Stimulated activated naive B cell treated with anti-CD40 and anti-IgM and Interleukin-4, amounts not matched to agents 10 μg/mL and 1 μg/mL and 100 μg/mL, for 72 hours (primary cell): ENCODE measurements at regions not wholly inside any gene's neighbourhood (a gene's known extent, or its start where the extent isn't known, plus 50 kb on each side); places are given as distances from the start of the nearest gene placed in this dataset.
"Not testable (repeated sequence)": the region's sequence is repeated elsewhere in the genome, so short reads cannot be mapped to it uniquely, and the experiment has no call there.

Source experiments
- ATAC-seq, 2 donors: fragments of 150-1000 bp; cut with Tn5 transposase; replicated peaks; 2 replicates each; pipeline ENCODE4 v1.10.0; 2021; ENCODE audit warnings: moderate library complexity in 1 of 2
- DNase-seq: peaks from one replicate; pipeline ENCODE4 v3.0.0; 2021
- H3K27ac Mint-ChIP-seq: one replicate; pipeline ENCODE4 v1.8.0; 2022; ENCODE audit warnings: mild to moderate bottlenecking, mixed read lengths
- H3K27me3 Mint-ChIP-seq, 2 donors: one replicate each; pipeline ENCODE4 v1.8.0; 2022; ENCODE audit warnings: mixed read lengths in 2 of 2
- H3K36me3 Mint-ChIP-seq, 2 donors: one replicate each; pipeline ENCODE4 v1.8.0; 2022; ENCODE audit warnings: mixed read lengths in 2 of 2, mild to moderate bottlenecking in 1 of 2
- H3K4me1 Mint-ChIP-seq, 2 donors: one replicate each; pipeline ENCODE4 v1.8.0; 2022; ENCODE audit warnings: mixed read lengths in 2 of 2, mild to moderate bottlenecking in 1 of 2
- H3K4me3 Mint-ChIP-seq, 2 donors: one replicate each; pipeline ENCODE4 v1.8.0; 2022; ENCODE audit warnings: mild to moderate bottlenecking in 2 of 2, mixed read lengths in 2 of 2, moderate library complexity in 1 of 2
- H3K9me3 Mint-ChIP-seq, 2 donors: one replicate each; pipeline ENCODE4 v1.8.0; 2022; ENCODE audit warnings: mixed read lengths in 2 of 2, mild to moderate bottlenecking in 1 of 2

GRCh38 chr1:121016182-121017028 is 126.8 kb downstream of the PPIAL4A start:
- DNase-seq, H3K27me3 Mint-ChIP-seq, H3K9me3 Mint-ChIP-seq, H3K36me3 Mint-ChIP-seq, H3K4me1 Mint-ChIP-seq: not testable (repeated sequence)
- peak; percentile 51 to 71 for ATAC-seq
- Mint-ChIP-seq H3K27ac (peak overlapping the region; percentile 94), H3K4me3 (peak overlapping the region; percentile 46 to 79)

DNA sequence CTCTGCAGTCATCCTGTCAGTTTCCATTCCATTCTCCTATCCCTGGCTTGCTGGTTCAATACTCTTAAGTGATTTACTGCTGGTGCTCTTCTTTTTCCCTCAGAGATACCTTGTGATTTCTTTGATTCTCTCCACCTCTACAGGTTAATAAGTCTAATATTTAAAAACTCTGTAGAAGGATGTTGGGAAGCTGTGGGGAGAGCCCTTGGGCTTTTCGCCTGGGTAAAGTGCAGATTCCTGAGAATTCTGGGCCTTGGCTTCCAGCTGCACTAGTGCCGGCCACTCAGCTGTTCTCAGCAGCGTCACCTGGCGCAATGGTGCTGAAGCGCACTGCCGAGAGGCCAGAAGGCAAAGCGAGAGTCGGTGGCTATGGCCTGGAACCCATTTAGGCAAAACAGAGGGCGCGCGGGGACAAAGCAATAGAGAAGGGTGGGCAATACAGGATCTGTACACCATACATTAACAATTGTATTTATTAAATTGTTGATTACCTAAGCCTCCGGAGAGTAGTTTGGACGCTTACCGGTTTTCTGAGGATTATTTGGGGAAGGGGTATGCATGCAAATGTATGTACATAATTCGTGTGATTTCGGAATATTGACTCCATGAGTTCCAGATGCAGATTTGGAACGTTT is 130.3 kb downstream of the PPIAL4A start:
- not testable (repeated sequence) for H3K4me3 Mint-ChIP-seq, DNase-seq, H3K27ac Mint-ChIP-seq, H3K27me3 Mint-ChIP-seq, H3K4me1 Mint-ChIP-seq, H3K9me3 Mint-ChIP-seq, H3K36me3 Mint-ChIP-seq
- ATAC-seq: peak; percentile 45 to 70

DNA sequence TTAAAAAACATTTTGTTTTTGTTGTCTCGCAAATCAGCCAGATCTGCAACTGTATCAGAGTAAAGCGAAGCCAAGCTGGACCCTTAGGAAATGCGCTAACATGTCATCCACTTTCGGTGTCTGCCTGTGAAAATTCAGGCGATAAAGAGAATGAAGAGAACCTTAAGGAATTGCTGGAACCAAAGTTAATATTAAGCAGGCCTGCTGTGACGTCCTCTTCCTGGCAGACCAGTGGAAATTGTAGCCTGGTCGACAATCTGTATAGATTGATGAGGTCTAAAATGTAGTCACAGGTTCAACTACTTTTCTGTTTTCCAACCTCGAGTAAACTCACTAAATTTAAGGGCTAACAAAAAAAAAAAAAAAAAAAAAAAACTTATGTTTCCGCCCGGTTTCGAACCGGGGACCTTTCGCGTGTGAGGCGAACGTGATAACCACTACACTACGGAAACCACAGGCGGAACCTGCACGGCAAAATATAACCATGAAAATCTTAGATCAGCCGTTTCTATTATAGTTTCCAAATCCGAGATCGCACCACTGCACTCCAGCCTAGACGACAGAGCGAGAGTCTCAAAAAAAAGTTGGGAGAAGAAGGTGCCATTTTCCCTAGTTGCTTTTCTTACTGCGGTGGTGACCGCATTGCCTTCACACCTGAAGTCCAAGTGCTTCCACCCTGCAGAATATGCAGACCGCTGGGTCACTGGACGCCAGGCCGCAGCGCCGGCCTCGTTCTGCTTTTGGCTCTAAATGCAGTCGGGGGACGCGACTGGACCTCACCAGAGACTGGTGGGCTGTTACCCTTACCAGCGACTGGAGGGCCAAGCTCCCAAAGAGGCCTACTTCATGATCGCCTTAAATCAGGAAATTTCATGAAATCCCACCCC is 131.0 kb downstream of the PPIAL4A start:
- not testable (repeated sequence) for H3K4me1 Mint-ChIP-seq, ATAC-seq, H3K4me3 Mint-ChIP-seq, H3K36me3 Mint-ChIP-seq, DNase-seq, H3K9me3 Mint-ChIP-seq, H3K27ac Mint-ChIP-seq, H3K27me3 Mint-ChIP-seq

DNA sequence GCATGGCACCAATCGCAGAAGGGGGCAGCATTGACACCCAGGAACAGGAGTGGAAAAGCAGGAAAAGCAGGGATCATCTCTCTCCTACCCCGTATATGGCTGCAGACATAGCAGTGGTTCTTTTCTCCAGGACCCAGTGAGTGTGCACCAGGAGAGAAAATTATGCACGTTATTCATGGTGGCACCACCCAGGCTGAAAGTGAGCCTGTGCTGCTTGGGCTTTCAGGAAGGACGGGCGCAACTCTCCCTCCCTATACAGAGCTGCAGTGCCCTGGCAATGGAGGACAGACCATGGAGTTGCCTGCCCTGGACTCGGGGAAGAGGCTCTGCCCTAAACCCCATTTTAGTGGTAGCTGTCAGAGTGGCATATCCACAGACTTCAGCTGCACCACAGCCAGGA is 132.1 kb downstream of the PPIAL4A start:
- not testable (repeated sequence) for ATAC-seq

GRCh38 chr1:121032878-121033494 is 143.4 kb downstream of the PPIAL4A start:
- not testable (repeated sequence) for H3K36me3 Mint-ChIP-seq, H3K4me3 Mint-ChIP-seq, H3K27ac Mint-ChIP-seq, DNase-seq, H3K9me3 Mint-ChIP-seq, H3K27me3 Mint-ChIP-seq, H3K4me1 Mint-ChIP-seq
- peak; percentile 33 to 46 for ATAC-seq

More for the DNA sequence above, 132.1 kb downstream of the PPIAL4A start:
- not testable (repeated sequence) for H3K4me1 Mint-ChIP-seq, H3K4me3 Mint-ChIP-seq, DNase-seq, H3K9me3 Mint-ChIP-seq, H3K27me3 Mint-ChIP-seq, H3K36me3 Mint-ChIP-seq, H3K27ac Mint-ChIP-seq

DNA sequence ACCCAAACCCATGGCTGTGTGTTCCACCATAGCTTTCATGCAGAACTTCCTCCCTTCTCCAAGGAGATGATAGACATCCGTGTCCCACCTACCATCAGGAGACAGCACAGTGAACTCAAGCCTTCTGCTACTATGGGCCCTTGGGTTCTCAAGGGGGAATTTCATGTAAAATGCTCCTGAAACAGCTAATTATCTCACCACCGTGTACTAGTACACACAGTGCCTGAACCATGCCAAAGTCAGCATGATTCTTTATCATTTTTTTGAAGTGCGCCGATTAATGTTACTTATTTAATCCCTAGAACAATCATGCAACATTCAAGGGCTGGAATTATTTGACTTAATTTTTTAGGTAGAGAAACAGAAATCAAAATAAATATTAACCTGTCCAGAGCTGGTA is 147.2 kb downstream of the PPIAL4A start:
- H3K4me3 Mint-ChIP-seq, H3K27ac Mint-ChIP-seq, H3K36me3 Mint-ChIP-seq, DNase-seq, H3K4me1 Mint-ChIP-seq, H3K9me3 Mint-ChIP-seq, ATAC-seq, H3K27me3 Mint-ChIP-seq: not testable (repeated sequence)

- not testable (repeated sequence) for H3K27ac Mint-ChIP-seq, H3K27me3 Mint-ChIP-seq, DNase-seq, H3K4me1 Mint-ChIP-seq, H3K9me3 Mint-ChIP-seq, H3K36me3 Mint-ChIP-seq, H3K4me3 Mint-ChIP-seq, ATAC-seq
Observed at GRCh38 chr1:121040974-121041373, 143.2 kb downstream of the FAM72B start.

- not testable (repeated sequence) for H3K36me3 Mint-ChIP-seq, H3K9me3 Mint-ChIP-seq, H3K4me1 Mint-ChIP-seq, H3K27me3 Mint-ChIP-seq, H3K27ac Mint-ChIP-seq, DNase-seq, H3K4me3 Mint-ChIP-seq, ATAC-seq
Observed at GRCh38 chr1:121041497-121041896, 142.6 kb downstream of the FAM72B start.

- not testable (repeated sequence) for H3K36me3 Mint-ChIP-seq, DNase-seq, ATAC-seq, H3K27ac Mint-ChIP-seq, H3K27me3 Mint-ChIP-seq, H3K9me3 Mint-ChIP-seq, H3K4me1 Mint-ChIP-seq, H3K4me3 Mint-ChIP-seq
Observed at GRCh38 chr1:121042882-121043281, 141.3 kb downstream of the FAM72B start.

- DNase-seq, H3K36me3 Mint-ChIP-seq, H3K27ac Mint-ChIP-seq, H3K4me3 Mint-ChIP-seq, H3K4me1 Mint-ChIP-seq, H3K9me3 Mint-ChIP-seq: not testable (repeated sequence)
- peak in 1 of 2 donors; percentile 50 for ATAC-seq
- H3K27me3 Mint-ChIP-seq: peaks cover 5 to 17% of the 10 kb centered on the region in 2 donors
Observed at GRCh38 chr1:121048293-121048752, 135.8 kb downstream of the FAM72B start.

- H3K27me3 Mint-ChIP-seq: peaks cover 5 to 17% of the 10 kb centered on the region in 2 donors
- not testable (repeated sequence) for H3K36me3 Mint-ChIP-seq, DNase-seq, H3K27ac Mint-ChIP-seq, H3K4me1 Mint-ChIP-seq, ATAC-seq, H3K9me3 Mint-ChIP-seq, H3K4me3 Mint-ChIP-seq
Observed at GRCh38 chr1:121048769-121049443, 135.2 kb downstream of the FAM72B start.

DNA sequence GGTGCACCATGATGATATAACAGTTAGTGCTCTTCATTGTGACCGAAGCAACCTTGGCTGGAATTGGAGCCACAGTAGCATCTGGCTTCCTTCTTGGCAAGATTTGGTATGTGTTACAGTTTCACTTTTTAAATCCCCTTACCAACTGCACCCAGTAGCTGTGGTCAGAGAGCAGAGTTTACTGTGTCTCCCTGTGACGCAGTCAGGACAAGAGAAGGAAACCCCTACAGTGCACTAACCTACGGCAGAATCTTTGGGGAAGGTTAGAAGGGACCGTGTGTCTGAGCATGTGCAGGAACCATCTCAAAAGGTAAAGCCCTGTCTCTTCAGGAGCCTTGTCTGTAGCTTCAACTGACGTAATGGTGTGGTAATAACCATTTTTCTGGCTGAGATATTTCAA is 134.0 kb downstream of the FAM72B start:
- H3K4me3 Mint-ChIP-seq, H3K4me1 Mint-ChIP-seq, DNase-seq, H3K27ac Mint-ChIP-seq, H3K9me3 Mint-ChIP-seq, H3K36me3 Mint-ChIP-seq: not testable (repeated sequence)
- peaks cover 5 to 17% of the 10 kb centered on the region in 2 donors for H3K27me3 Mint-ChIP-seq
- peak in 1 of 2 donors; percentile 53 for ATAC-seq

GRCh38 chr1:121051161-121051790 is 132.9 kb downstream of the FAM72B start:
- Mint-ChIP-seq H3K27me3 (peaks cover 8 to 23% of the 10 kb centered on the region in 2 donors), H3K4me3 (peak overlapping the region; percentile 7 to 57)
- not testable (repeated sequence) for H3K27ac Mint-ChIP-seq, DNase-seq, H3K9me3 Mint-ChIP-seq, ATAC-seq, H3K36me3 Mint-ChIP-seq, H3K4me1 Mint-ChIP-seq
